BJ (cell line): ENCODE measurements at regions not wholly inside any gene's neighbourhood (a gene's known extent, or its start where the extent isn't known, plus 50 kb on each side); places are given as distances from the start of the nearest gene placed in this dataset.

Source experiments
- CTCF ChIA-PET: fragments of 350-600 bp; formaldehyde crosslinking; extraction: SDS; loops from one replicate; lab custom pipeline; 2021; ENCODE audit warnings: antibody characterized with exemption, inconsistent platforms; lab: Yijun Ruan, JAX
- POLR2A ChIA-PET: fragments of 300-600 bp; sonication (Branson Sonifier 250); formaldehyde crosslinking; extraction: SDS; loops from one replicate; lab custom pipeline; 2021; ENCODE audit warnings: antibody characterized with exemption; lab: Charles Lee
- DNase-seq: peaks from one replicate; pipeline ENCODE4 v3.0.0-alpha.2; 2011; ENCODE audit warnings: low read depth
- H3K27me3 ChIP-seq: 2 replicates; pipeline ENCODE4 v1.6.0; 2011; ENCODE audit warnings: low read length; ENCODE audit not compliant: control insufficient read depth, insufficient read depth
- H3K36me3 ChIP-seq: 2 replicates; pipeline ENCODE4 v1.5.1; 2011; ENCODE audit warnings: low read length; ENCODE audit not compliant: control insufficient read depth, insufficient read depth
- H3K4me3 ChIP-seq: 2 replicates; pipeline ENCODE4 v1.5.1; 2011; ENCODE audit warnings: low read depth, mild to moderate bottlenecking, control low read depth, low read length
- TF ChIP-seq, protein P1 (sequence below): IDR thresholded peaks from 2 replicates; pipeline ENCODE4 v1.5.1; 2011; ENCODE audit warnings: low read depth, mild to moderate bottlenecking, control low read depth, inconsistent platforms, low read length, moderate library complexity; ENCODE audit not compliant: insufficient read depth

GRCh38 chr3:81164806-81165205, 596.6 kb downstream of the GBE1 start:
- Histone ChIP-seq H3K27me3 (no peaks in the 10 kb centered on the region), H3K4me3 (no peak overlapping the region), H3K36me3 (no peaks in the 10 kb centered on the region)
- TF ChIP-seq, protein P1, sequence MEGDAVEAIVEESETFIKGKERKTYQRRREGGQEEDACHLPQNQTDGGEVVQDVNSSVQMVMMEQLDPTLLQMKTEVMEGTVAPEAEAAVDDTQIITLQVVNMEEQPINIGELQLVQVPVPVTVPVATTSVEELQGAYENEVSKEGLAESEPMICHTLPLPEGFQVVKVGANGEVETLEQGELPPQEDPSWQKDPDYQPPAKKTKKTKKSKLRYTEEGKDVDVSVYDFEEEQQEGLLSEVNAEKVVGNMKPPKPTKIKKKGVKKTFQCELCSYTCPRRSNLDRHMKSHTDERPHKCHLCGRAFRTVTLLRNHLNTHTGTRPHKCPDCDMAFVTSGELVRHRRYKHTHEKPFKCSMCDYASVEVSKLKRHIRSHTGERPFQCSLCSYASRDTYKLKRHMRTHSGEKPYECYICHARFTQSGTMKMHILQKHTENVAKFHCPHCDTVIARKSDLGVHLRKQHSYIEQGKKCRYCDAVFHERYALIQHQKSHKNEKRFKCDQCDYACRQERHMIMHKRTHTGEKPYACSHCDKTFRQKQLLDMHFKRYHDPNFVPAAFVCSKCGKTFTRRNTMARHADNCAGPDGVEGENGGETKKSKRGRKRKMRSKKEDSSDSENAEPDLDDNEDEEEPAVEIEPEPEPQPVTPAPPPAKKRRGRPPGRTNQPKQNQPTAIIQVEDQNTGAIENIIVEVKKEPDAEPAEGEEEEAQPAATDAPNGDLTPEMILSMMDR, result no peak
- POLR2A ChIA-PET, result no interaction called here
- DNase-seq, result no peak
- CTCF ChIA-PET, result no interaction called here

DNA sequence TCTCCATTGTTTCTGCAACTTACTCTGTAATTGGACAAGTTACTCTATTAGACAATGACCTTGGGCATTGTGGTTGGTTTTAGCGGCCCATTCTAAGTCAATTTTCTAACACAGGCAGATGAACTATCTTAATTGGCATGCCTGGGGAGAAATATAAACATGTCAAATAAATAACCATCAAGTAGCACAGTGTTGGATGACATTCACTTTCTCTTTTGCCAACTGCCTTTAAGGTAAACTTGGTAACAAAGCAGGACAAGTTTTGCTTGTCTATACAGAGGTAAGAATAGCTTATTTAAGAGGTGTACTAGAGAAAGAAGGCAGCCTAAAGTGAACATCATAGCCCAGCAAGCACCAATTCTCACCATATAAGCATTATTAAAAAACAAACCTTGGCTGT, 599.6 kb downstream of the GBE1 start:
- DNase-seq, result no peak
- CTCF ChIA-PET, result no interaction called here
- H3K27me3 ChIP-seq, result no peaks in the 10 kb centered on the region
- H3K36me3 ChIP-seq, result no peaks in the 10 kb centered on the region
- POLR2A ChIA-PET, result no interaction called here
- H3K4me3 ChIP-seq, result no peak overlapping the region
- TF ChIP-seq, protein P1, result no peak

- ChIA-PET POLR2A (no interaction called here), CTCF (no interaction called here)
- no peak for DNase-seq
- no peaks in the 10 kb centered on the region for H3K27me3 ChIP-seq
- TF ChIP-seq, protein P1, result no peak
- no peaks in the 10 kb centered on the region for H3K36me3 ChIP-seq
- no peak overlapping the region for H3K4me3 ChIP-seq
These were observed 600.3 kb downstream of the GBE1 start for GRCh38 chr3:81161100-81161499.

DNA sequence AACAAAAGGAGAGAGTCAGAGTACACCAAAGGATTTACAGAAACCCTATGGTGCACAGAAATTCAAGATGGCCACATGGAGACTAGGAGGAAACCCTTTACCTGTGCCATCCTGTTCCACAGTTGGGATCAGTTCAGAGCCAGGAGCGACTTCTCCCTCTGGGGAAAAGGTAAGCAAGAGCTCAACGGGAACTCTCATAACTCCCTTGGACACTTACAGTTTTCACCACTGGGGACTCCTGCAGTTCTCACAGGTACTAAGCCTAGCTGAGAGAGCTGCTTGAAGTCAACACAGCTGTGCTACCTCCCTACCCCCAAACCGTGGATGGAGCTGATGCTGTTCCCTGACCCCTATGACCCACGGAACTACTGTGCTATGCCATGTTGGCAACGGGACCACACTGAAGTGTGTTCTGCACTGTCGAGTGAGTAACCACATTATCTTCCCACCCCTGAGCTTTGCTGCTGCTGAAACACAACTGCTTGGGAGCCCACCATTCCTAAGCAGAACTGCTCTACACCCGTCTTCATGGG, 606.8 kb downstream of the GBE1 start:
- CTCF ChIA-PET, result no interaction called here
- POLR2A ChIA-PET, result no interaction called here
- Histone ChIP-seq H3K36me3 (no peaks in the 10 kb centered on the region), H3K4me3 (no peak overlapping the region), H3K27me3 (no peaks in the 10 kb centered on the region)
- no peak for DNase-seq
- TF ChIP-seq, protein P1, result no peak

DNA sequence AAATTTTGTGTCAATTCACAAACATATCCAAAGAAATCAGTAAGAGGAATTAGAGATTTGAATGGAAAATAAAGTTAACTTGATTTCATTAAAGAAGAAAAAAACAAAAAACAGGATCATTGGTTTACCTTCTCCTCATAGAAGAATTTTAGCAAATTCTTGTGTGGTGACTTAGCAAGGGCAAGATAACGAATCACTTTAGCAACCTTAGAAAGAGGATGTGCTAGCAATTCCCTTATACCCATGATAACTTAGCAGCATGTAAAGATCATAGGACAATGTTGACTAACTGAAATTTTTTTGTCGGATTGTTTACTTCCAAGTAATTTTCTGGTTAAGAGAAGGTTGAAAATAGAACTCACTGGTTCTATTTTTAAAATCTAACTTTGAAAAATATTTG, 609.3 kb downstream of the GBE1 start:
- TF ChIP-seq, protein P1, result no peak
- DNase-seq, result no peak
- Histone ChIP-seq H3K4me3 (no peak overlapping the region), H3K36me3 (no peaks in the 10 kb centered on the region), H3K27me3 (no peaks in the 10 kb centered on the region)
- ChIA-PET CTCF (no interaction called here), POLR2A (no interaction called here)
